HG02852 (cell line): ENCODE measurements at regions not wholly inside any gene's neighbourhood (a gene's known extent, or its start where the extent isn't known, plus 50 kb on each side); places are given as distances from the start of the nearest gene placed in this dataset.

Experiments used
- ATAC-seq: cut with Tn5 transposase; IDR thresholded peaks from one replicate; pipeline ENCODE4 v1.9.1; 2021; ENCODE audit warnings: mild to moderate bottlenecking, moderate library complexity; ENCODE audit not compliant: unreplicated experiment

DNA sequence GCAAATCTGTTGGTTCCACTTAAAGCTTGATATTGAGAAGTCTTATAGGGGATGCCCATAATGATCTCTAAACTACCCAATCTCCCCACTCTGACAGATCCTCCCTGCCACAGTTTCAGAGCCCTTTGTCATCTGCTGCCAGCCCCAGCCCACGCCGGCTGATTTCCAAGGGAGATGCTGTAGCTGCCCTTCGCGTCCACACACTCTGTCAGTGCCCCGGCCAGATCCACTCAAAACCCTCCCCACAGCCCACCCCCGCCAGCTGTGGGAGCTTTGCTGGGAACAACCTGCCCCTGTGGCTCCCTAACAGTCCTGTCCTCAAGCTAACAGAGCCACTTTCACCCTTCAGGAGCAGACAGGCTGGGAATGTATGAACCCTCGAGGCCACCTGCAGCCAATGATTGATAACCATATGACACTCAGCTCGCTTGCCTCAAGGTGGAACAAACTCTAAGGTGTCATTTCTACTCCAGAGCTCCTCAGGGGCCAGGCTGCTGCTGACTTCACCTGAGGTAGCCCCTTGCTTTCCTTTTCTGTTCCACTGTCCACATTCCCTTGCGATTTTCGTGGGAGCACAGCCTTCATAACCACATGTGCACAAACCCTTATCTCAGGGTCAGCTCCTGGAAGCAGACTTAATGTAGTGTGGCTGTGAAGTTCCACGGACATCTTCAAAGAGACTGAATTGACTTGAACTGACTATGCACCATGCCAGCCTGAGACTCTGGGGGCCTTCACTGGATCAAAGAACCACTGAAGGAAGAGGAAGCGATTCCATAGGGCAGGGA, 92.6 kb upstream of the LGALSL start:
- ATAC-seq = no peak

DNA sequence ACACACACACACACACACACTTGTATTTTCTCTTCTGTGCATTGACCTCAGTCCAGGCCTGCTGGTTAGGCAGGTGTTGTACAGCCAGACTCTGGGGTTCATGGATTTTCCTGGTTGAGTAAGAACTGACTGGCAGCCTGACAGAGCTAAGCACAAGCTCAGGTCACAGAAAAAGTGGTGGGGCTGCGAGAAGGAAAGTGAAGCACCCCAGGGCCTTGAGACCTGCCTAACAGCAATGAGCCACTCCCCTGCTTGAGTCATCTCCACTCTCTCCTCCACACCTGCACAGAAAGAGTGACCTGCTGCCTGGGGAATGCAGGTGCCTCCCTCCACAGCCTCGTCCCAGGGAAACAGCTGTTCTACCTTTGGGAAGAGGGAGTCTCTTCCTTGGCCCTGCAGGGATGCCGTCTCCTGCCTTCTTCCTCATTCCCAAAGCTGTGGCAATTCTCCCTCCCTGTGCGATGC, 91.4 kb upstream of the LGALSL start:
- no peak for ATAC-seq

DNA sequence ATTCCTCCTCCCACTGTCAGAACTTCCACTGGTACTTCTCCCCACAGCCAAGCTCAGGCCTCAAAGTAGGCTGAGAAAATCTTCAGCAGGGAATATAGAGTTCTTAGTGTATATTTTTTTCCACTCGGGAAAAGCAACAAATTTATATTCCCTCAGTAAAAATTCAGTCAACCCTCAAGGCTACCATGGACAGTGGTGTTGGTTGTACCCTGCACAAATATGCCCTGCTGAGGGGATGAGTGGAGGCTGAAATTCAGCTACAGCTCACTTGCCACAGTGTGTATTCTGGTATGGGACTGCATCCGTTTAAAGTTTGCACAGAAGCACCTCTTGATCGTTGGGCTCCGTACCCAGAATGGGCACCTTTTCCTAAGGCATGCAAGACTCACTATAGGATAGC, 90.8 kb upstream of the LGALSL start:
- ATAC-seq = no peak

DNA sequence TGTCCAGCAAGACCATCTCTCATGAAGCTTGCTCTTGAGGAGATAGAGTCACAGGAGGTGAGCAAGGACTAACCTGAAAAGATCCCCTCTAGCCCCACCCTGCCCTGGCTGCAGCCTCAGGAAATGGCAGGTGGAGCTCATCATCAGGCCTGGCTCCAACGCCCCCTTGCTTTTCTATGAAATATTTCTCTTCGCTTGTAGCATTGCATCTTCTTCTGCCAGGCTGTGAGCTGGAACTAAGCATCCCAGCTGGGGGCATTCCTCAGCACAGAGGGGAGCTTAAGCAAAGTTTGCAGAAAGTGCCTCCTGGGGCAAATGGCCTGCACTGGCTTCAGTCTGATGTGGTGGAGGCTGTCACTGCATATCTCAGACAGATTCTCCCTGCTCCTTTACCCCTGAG, 90.1 kb upstream of the LGALSL start:
- no peak for ATAC-seq

DNA sequence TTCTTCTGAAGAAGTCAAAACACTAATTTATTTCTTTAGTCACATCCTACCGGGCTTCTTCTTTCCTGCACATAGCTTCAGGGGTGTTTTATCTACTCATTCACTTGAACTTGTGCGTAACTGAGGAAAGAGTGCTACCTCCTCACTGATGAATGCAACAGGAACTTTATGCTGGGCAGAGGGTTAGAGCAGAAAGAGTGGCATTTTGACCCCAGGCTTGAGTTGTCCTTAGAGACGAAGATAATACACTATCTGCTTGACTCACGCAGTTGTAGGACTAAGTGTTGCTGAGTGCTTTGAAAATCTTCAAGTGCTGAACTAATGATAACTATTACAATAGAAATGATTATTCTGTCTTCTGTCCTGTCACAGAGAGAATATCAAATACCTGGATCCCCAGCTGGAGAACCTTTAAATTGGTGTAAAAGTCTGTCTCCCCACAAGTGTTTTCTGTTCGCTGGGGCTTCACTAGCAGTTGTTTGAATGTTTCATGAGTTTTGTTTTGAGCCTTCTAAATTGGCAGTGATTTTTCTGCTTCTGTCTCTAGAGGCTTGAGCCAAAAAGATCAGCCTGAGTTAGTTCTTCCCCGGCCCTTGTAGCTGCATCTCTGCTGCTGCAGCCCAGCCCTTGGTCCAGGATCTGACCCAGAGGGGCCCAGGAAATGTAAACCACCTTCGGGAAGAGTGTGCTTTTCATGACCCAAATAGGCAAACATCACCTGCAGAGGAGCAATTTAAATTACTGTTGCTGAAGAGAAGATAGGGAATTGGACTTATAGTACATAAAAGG, 86.3 kb upstream of the LGALSL start:
- no peak for ATAC-seq

DNA sequence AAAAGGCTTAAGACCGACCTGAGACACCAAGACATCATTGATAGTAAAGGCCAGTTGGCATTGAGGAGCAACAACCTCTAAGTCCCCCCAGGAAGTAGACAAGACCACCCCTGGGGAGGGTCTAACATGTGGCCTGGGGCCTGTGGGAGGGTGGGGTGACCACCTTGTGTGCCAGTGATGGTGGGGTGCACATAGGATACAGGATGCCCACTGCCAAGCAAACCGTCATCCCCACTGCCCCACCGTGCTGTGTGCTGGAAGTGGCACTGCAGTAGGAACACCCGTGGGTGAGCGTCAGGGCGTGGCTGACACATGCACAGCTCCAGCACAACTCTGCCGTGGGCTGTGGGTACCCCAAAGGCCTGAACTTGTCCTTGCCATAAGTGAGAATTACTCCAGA, 84.3 kb upstream of the LGALSL start:
- ATAC-seq = no peak

DNA sequence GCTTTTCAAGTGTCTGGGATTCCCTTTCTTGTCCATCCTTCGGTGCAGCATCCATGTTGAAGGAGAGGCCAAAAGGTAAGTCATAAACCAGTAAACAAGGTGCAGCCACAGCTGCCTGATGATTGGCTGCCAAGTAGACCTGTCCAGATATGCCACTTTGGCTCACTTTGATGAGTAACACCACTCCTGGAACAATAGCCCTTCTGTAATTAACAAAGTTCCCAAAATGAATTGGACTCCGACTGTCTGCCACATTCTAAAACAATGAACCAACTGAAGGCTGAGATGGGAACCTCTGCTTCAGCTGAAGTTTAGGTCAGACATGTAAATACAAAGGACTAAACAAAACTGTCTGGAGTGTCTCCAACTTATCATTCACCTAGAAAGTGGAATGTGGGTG, 82.2 kb upstream of the LGALSL start:
- no peak for ATAC-seq

DNA sequence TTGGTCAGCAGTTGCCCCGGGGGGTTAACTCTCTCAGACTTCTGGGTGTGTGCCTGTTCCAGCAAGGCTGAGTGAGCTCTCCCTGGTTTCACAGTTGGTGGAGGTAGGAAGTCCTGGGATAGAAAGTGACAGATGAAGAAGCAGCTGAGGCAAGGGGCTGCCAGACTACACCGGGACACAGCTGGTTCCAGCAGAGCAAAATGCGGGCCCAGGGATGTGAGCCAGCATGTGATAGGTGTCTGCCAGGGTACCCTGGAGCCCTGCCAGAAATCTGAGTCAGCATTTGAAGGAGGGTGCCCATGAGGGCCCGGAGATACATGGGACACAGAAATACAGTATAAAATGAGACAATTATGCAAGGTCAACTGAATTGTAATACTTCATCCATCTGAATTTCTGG, 79.3 kb upstream of the LGALSL start:
- ATAC-seq = no peak

DNA sequence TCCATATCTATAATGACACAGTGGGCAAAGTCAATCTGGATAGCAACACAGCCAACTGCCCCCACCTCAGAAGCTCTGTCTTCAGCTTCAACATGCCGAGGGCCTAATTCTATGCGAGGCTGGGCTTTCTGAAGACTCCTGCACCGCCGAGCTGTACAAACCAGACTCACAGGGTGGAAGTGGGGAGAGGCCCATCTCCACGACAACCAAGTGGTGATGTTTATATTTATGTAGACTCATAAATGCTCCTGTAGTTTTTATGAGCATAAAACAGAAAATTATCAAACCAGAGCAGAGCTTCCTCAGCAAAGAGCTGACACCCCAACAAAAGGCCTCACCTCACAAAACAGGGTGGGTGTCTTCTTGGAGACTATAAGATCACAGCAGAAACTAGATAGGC, 77.0 kb upstream of the LGALSL start:
- ATAC-seq = no peak

DNA sequence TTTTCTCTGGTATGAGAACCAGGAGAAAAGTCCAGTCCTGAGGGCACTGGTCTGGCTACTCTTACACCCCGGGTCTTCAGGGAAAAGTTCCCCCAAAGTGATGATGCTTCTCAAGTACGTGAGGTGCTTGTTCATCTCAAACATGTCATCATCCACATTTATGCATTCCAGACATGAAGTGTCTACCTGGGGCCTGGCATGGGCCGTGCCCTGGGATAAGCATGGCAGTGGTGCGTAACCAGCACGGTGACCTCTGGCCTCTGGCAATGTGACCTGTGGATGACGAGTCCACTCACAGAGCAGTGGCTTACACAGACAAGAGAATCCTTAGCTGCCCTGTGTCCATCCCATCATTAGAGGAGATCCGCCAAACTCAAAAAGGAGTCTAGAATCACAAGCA, 74.8 kb upstream of the LGALSL start:
- ATAC-seq = no peak

DNA sequence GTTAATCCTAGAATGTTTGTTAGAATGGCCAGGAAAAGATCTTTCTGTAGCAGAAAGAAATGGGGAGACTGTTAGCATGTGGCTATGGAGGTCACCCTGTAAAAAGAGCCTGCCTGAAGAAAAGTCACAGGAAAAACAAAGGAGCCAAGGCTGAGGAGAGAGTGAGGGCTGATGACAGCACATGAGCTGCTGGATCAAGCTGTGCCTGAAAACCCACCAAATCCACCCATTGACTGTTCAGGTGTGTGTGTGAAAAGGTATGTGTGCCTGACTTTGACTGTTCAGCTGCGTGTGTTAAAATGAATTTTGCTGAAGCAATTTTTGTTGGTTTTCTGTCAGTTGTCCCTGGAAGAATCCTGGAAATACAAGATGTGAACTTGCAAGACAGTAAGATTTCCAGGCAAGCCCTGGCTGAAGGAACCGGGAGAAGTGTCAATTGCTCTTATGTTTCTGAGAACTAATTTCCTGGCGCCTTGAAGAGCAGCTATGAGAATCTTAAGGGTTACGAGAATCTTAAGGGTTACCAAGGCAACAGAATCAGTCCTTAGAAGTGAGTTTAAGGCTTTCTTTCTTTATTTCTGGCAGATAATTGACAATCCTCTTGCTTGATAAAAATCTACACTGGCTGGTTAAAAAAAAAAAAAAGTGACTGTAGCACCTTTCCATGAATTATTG, 73.0 kb upstream of the LGALSL start:
- ATAC-seq = no peak

DNA sequence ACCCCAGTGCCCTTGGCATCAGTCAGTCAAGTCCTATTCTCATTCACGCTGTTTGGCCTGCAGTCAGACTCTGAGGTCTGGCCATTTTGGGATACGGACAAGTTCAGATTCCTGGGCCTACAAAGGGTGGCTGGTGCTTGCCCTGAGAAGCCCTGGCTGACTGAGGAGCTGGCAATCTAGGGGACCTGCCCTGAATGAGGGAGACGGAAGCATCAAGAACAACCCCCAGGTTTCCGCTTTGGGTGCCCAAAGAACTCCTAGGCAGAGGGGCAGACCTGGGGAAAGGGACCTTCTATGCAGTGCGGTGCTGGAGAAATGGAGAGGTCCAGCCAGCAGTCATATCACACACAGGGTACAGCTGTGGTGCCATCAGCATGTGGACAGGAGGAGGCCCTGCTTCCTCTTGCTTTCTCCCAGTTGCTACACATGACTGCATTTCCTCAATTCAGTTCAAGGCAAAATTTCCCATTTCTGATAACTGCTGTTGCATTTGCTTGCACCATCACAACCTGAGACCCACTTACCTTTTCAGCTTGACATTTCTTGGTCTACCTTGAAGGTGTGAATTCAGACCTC, 70.9 kb upstream of the LGALSL start:
- ATAC-seq = no peak

DNA sequence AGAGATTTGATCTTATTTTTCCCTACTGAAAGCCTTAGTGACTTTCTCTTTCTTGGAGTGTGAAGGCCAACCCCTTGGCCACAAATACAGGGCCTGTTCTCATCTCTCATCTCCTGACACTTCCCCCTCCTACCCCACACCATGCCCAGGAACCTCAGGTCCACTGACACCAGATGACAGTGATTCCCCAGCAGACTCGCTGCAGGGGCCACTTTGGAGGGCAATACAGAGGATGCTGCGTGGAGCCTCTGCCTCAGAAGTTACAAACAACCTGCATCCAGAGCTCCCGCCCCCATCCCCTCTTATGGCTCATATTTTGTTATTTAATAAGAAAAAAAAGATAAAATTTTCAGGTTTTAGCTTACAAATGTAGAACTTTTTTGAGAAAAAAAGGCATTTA, 70.1 kb upstream of the LGALSL start:
- ATAC-seq = no peak

DNA sequence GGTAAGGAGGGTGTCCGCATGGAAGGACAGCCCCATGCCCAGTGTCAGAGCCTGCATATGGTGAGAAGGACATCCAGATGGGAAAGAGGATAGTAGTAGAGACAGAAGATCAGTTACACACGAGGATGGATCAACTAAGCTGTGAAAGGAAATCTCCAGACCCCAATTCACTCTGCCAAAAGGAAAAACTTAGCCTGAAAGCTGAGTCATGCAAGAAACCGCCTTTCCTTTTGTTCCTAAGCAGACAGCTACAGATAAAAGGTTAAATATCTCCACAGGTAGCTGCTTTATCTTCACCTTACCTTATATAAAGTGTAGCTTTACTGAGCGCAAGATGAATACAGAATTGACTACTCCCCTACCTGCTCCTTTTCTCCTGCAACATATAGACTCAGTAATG, 67.3 kb upstream of the LGALSL start:
- no peak for ATAC-seq

DNA sequence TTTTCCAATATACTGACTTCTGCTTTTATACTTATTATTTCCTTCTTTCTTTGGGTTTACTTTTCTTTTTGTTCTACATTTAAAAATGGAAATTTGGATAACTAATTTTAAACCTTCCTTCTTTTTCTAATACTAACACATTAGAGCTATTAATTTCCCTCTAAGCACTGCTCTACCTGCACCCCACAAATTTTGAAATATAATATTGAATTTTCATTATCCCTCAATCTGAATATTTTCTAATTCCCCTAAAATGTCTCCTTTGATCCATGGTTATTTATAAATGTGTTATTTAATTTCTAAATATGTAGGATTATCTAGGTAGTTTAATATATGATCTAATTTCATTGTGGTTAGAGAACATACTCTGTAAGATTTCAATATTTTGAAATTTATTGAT, 63.4 kb upstream of the LGALSL start:
- no peak for ATAC-seq

DNA sequence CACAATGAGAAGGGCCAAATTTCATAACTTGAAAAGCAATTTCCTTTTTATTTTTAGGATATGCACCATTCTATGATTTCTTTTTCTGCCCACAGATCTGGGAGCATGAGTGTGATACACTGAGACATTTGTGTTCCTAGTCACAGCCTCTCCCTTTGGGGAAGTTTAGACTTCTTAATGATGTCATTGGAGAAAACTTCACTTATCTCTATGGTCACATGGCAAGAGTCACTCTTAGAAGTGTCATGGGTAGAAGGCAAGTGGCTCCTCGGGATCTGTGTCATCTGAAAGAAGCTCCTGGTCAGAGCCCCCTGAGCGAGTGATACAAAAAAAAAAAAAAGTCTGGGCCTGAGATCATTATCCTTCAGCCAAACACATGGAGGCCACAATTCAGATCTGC, 62.5 kb upstream of the LGALSL start:
- ATAC-seq = no peak

DNA sequence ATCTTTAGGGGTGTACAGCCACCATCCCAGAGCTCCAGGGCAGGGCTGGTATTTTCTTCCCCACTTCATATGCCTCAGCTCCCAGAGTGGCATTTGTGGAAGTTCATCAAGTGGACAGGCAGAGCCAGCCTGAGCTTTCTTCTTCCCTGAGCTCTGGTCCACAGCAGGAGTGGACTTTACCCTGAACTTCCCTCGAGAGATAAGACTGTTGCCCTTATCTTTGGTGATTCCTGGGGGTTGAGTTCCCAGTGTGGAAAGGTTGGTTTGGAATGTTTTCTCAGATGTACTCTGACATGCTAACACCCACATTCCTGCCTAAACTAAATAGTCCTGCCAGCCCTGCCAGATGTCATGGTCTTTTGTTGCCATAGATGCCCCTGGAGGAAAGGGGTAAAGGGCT, 62.0 kb upstream of the LGALSL start:
- ATAC-seq = no peak

DNA sequence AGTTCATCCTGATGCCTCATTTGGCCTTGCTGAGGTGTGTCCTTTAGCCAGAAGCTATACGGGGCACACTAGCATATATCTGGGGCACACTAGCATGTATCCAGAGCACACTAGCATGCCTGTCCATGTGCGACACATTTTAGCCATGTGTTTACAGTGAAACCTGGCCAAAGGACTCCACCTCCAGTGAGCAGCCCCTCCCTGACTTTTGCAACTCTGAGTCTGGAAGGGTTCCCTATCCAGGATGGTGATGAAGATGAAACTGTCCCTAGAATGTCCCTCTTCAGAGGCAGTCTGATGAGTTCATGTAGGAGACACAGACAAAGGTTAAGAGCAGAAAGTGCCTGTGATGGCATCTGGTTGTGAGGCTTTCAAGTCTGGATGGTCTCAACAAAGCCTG, 61.4 kb upstream of the LGALSL start:
- no peak for ATAC-seq

DNA sequence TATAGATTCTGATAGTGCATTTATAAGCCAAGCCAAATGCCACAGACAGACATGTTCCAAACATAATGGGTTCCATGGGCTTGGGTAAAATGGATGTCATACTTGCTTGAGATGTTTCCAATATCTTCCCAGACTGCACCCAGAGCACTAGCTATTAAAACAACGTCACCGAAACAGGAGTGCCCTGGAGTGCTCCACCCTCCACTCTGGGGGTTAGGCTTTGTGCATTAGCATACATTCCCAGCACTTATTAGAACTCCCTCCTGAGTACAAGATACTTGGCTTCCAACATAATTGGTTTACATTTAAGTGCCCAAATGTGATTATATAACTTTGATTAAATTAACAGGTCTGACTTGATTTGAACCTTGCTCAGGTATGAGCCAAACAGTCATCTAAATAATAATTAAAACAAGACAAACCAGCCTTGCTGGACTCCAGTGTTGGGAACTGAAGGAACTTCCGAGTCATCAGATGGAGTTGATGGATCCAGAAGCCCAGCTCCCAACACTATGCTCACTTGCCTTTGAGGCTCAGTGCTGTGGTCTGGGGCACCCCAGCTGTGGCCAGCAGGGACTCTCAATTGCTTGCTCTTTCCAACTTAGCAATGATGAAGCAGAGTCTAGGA, 60.5 kb upstream of the LGALSL start:
- no peak for ATAC-seq

DNA sequence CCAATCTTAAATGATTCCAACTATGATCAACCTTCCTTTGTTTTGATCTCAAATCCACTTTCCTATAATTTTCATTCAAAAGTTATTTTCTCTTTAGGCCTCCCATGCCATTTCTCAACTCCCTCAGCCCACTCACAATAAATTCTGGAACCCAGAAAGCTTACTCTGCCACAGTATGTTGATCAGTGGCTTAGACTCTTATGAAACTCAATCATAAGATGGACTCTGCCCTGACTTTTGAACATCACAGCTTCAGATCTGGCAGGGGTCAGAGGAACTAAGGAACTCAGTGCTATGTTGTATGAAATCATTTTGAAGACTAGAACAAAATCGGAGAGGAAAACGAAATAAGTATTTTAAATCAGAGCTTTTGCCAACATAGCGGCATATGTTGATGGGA, 59.8 kb upstream of the LGALSL start:
- ATAC-seq = no peak

DNA sequence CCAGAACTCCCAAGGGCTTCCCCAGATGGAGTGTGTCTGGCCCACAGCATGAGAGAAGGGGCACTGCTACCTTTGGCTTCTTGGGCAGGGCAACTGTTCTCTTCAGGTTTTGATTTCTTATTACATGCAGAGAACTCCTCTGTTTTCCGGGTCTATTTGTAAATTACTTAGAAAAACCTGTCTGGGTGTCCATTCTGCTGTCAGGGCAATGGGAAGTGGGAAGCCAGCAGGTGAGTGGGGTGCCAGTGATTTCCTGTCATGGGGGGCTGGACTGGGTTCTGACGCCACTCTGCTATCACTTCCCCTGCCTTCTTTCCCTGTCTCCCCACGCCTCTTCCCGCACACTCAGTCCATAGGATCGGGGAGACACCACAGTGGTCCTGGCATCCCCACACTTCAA, 58.0 kb upstream of the LGALSL start:
- ATAC-seq = no peak
